ENCODE measurements at regions not wholly inside any gene's neighbourhood (a gene's known extent, or its start where the extent isn't known, plus 50 kb on each side); places are given as distances from the start of the nearest gene placed in this dataset.
A peak's percentile ranks its signal among the peaks of the same experiment; 100 is the strongest.
"Not testable (repeated sequence)": the region's sequence is repeated elsewhere in the genome, so short reads cannot be mapped to it uniquely, and the experiment has no call there.

DNA sequence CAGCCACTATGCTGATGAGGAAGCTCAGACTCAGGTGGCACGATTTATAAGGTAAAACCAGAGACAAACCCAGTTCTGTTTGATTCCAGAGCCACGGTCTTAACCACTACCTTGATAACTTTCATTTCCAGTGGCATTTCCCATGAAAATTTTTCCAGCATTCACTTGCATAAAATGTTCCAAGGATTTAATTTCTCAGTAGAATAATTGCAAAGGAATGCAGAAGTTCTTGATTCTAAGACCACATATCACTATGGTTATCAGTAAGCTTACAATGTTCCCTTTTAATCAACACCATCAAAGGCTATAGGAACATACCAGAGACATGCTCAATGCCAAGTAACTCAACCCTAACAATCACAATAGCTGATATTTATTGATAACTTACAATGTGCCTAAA is 306.0 kb upstream of the HS3ST5 start:
- DNase-seq = no peak

DNA sequence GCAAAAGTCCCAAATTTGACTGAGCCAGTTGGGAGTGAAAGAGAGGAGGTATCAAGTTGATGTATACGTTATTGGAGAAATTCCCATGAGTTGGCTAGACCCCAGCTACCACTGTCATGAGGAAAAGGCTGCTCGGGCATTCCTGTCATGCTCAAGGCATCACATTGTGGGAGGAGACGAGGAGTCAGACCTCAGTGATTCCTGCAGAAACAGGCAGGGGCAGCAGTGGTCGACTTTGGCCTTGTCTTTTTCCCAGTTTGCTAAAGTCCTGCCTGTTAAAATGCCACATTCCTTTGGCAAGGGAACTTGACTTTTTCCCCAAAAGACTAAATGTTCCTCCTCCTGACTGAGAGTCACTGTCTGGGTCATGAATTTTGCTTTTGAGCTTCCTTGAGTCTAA is 295.5 kb upstream of the HS3ST5 start:
- no peak for DNase-seq

DNA sequence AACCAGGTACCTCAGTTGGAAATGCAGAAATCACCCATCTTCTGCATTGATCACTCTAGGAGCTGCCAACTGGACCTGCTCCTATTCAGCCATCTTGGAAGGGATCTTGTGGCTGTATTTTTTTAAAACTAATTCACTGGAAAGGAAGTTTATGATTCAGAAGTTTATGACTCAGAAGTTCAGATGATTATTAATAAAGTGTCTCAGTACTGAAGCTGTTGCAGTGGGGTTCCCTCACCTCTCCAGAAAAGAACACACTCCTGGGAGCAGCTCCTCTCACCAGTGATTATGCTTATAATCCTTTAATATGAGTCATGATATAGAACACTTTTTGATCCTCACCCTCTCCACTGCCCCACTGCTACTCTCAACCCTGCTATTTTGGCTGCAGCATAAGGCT is 291.2 kb upstream of the HS3ST5 start:
- no peak for DNase-seq

DNA sequence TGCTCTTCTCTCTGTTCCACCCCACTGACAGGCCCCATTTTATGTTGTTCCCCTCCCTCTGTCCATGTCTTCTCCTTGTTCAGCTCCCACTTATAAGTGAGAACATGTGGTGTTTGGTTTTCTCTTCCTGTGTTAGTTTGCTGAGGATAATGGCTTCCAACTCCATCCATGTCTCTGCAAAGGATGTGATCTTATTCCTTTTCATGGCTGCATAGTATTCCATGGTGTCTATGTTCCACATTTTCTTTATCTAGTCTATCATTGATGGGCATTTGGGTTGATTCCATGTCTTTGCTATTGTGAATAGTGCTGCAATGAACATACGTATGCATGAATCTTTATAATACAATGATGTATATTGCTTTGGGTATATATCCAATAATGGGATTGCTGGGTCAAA is 283.4 kb upstream of the HS3ST5 start:
- DNase-seq = not testable (repeated sequence)

DNA sequence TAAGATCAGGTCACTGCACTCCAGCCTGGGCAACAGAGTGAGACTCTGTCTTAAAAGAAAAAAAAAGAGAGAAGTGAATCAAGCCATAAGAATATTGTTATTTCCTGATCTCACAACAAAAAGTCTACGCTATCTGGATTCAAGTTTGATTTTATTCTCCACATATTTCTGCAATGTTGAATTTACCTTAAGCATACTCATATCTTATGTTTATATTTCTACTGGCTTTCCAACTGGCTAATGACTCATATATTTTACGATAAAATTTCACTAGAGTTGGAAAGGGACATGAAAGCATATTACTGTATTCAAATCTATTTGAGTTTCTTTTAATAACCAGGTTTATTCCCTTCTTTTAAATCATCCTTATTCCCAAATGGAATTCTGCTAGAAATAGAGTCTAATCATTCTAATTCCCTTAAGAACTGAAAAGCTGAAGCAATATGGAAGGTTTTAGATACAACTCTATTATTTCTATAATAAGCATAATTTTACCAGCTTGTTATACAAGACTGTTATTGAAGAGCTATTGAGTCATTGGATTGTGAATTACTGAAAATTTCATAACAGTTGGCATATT is 276.9 kb upstream of the HS3ST5 start:
- no peak for DNase-seq

DNA sequence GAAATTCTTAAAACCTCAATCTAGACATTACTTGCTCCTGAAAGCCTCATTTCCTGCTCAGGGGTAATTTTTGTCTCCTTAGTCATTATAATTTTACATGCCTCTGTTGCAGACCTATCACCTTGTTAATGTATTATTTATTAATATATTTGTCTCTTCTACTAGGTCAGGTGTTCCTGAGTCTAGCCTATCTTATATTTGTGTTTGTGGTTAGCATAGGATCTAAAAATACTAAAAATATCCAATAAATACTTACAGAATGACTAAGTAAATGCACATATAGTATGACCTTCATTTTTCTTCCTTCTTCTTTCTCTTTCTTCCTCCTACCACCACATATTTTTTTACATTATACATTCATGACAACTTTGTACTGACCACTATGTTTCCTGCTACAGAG is 268.9 kb upstream of the HS3ST5 start:
- DNase-seq = no peak

DNA sequence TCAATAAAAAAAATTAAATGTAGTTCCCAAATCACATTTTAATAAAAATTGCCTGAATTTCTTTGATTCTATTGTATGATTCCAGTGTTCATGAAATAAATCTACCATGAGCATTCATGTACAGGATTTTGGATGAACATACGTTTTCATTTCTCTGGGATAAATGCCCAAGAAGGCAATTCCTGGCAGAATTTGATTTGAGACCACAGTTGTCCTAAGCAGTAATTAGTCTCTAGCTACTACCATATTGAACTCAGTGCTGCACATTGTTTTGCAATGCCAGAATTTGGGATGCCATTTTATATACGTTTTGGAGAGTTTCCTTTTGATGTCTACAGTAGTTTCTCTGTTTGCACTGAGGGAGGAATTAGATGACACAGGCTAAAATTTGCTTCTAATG is 265.3 kb upstream of the HS3ST5 start:
- no peak for DNase-seq

DNA sequence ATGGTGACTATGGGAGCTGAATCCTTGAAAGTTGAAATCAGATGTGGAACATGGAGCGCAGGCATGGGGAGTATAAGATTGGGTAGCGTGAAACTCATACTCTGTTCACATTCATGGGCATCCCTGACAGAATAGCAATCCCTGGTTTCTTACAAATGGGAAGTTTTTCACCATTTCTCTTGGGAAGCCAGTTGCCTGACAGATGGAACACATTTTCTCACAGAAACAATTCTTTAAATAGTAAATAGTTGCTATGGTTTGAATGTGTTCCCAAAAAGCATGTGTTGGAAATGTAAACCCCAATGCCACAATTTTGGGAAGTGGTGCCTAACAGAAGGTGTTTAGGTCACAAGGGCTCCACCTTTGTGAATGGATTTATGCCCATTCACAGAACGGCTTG is 262.8 kb upstream of the HS3ST5 start:
- no peak for DNase-seq

DNA sequence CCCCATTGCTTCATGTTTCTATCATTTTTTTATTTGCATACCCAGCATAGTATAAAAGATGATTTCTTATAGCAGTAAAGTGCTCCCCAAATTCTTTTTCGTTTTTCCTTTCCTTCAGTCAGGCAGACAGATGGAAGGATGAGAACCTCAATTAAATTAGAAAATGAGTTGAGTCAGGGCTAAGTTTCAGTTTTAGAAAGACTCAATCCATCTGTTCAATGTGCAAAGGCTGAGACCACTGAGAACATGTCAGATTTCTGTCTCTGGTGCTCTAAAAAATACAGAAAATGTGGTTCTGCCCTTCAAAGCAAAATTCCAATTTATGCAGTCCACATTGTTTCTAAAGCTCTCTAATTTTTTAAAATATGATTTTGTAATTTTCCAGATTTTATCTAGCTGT is 257.6 kb upstream of the HS3ST5 start:
- DNase-seq = no peak

DNA sequence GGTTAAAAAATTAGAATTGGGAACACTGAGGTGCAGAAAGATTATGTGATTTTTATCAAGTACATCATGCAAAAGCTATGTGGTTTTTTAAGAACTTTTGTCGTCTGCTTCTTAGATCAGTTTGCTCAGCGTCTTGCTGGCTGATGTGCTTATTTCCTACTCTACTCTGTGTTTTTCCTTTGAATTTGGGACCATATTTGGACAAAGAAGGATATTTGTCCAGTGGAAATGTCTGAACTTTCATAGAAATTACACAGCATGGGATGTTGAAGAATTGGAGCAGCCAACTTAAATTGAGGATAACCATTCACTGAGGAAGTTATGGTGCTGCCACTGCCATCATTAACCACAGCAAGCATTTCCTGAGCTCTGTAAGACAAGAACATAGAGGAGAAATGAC is 252.8 kb upstream of the HS3ST5 start:
- peak; percentile 36 for DNase-seq

DNA sequence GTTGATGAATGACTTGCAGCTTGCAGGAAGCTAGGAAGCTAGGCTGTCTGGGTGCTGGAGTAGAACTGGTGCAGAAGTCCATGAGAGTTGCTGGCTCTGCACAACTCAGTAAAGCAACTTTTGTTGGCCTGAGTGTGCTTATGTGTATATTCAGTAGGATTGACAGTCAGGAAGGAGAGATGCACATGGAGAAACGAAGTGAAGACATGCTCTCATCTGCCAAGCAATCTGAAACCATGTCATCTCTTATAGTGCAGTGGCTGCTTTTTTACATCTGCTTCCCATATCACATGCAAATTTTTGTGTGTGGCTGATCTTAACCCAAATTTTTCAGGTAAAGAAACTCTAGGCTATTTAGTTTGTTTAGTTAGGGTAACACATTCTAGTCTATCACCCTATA is 252.4 kb upstream of the HS3ST5 start:
- peak; percentile 20 for DNase-seq

DNA sequence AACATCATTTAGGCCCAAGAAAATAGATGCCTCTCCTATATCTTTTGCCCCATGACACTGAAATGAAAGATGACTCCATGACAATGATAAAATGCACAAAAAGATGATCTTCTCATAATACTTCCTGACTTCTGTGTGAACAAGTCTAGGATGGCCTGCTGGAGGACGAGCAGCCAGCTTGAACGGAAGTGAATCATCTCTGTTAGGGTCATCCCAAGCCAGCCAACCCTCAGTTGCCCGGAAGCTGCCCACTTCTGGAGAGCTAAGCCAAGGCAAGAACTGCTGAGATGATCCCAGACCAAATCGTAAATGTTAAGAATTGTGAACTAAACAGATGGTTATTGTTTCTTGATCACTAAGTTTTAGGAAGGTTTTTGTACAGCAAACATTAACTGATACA is 249.7 kb upstream of the HS3ST5 start:
- no peak for DNase-seq

DNA sequence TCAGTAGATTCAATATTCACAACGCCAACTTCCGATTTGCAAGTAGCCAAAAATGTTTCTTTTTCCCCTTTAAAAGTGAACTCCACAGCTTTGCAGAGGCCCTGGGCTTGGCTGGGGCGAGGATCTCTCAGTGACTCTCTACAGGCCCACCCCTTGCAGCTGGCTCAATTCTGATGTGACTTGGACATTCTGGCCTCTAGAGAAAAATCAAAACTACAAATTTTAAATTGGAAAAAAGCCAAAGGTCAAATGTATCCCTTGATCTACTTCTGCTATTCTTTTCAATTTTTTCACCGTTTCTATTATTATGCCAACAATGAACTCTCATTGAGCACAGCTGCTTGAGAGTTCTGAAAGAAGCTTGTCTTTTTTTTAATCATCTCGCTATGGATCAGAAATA is 245.9 kb upstream of the HS3ST5 start:
- peak; percentile 71 for DNase-seq

DNA sequence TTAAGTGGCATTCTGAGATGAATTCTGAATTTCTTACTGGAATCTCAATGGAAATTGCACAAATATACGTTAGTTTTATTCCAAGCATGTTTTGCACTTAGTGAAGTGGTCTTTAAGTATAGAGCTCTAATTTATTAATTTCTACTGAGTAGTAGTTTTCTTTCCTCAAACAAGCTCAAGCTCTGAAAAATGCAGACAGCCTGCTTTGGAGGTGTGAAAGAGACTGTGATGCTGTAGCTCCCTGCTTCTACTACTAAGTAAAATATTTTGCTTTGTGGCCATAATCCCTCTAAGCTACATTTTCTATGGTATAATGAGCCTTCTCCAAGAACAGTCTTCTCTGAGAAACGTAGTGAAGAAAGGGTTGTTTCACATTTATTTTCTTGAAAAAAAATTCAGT is 243.5 kb upstream of the HS3ST5 start:
- no peak for DNase-seq

DNA sequence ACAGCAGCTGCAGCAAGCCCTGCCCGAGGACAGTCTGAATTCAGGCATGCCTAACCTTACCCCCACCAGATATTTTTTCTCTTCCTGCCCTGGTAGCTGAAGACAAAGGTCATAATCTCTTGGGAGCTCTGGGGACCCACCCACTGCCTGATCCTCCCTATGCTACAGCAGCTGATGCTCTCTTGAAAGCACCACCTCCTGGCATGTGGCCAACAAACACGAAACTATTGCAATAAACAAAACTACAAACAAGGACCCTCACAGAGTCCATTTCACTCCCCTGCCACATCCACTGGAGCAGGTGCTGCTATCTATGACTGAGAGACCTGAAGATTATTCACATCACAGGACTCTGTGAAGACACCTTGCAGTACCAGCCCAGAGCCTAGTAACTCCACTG is 238.5 kb upstream of the HS3ST5 start:
- DNase-seq = no peak

DNA sequence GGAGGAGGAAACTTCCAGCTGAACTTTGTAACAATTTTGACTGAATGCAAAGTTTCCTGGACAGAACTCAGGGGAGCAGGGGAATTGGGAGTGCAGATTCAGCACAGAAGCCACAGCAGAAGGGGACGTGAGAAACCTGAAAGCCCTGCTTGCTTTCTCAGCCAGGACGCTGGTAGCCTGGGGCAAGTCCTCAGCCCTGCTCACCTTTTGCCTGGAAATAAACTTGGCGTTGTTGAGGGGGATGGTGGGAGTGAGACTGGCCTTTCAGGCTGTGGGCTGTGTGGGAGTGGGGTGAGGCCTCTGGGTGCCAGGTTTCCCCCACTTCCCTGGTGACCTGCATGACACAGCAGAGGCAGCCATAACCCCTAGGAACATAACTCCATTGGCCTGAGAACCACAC is 238.1 kb upstream of the HS3ST5 start:
- no peak for DNase-seq

DNA sequence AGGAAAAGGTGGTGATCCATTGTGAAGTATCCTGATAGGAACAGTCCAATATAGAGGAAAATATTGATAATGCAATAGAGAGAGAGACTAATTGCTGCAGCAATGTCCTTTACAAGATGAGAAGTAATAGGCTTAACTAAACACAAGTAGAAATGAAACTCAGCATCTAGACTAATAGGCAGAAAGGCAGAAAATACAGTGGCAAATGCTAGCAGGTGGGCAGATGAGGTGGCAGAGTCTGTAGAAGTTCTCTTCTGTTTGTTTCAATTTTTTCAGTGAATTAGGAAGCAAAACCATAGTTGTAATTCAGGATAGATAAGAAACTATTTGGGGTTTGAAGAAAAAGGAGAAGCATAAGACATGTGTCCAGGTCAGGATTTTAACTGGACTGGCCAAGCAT is 236.7 kb upstream of the HS3ST5 start:
- no peak for DNase-seq

DNA sequence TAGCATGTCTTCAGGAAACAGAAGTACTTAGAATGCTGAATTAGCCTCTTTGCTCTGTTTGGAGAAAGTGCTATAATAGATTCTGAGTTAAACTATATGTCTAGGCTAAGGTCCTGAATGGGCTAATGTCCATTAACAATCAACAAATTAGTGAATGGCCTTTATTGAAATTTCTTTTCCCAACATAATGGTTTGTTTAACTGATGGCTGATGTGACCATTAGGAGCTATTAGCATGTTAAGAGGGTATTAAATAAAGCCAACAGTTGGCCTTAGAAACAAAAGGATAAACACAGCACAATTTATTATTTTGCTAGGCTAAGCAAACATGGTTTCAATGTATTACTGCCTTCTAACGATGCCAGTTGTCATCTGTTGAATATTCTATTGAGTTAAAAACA is 234.3 kb upstream of the HS3ST5 start:
- DNase-seq = no peak

DNA sequence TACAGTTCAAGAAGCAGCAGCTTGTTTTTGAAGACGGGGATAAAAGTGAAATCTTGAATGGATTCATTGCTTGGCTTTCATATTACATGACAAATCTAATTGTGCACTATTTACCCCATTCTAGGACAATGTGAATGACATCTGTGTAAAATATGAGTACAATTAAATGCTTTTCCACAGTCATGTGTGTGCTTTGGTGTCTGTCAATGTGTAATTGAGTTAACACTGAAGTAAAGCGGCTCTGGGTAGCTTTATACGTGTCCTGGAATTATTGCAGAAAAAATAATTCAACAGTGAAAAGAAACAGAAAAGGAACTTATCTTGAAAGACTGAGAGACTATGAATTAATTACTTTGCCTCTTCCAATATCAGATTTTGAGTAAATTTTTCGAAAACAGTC is 233.5 kb upstream of the HS3ST5 start:
- no peak for DNase-seq

DNA sequence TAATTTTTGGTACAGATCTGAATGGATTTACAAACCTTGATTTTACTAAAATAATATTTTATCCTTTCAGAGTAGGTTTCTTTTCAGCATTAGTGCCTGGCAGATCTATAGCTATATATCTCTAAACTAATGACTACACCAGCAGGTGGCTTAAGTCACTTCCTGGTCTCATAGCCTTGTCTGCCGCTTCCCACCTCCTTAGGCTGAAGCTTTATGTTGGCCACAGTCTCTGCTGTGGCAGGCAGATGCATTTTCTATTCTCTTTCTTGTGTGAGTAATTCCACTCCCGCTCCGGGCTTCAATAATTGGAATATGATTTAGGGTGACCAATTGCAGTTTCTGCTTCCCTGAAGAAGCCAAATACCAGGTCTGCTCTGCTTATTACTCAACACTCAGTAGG is 226.8 kb upstream of the HS3ST5 start:
- peak; percentile 35 for DNase-seq

DNA sequence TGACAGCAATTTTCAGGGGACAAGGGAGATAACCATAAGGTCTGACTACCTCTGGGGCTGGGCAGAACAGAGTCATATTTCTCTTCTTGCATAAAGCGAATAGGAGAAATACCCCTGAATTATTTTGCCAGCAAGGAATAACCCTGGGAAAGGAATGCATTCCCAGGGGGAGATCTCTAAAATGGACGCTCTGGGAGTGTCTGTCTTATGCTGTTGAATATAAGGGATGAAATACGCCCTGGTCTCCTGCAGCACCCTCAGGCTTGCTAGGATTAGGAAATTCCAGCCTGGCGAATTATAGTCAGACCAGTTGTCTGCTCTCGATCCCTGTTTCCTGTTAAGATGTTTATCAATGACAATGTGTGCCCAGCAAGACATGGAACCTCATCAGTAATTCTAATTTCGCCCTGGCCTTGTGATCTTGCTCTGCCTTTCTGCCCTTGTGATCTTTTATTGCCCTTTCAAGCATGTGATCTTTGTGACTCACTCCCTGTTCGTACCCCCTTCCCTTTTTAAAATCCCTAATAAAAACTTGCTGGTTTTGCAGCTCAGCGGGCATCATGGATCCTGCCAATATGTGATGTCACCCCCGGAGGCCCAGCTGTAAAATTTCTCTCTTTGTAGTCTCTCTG is 221.6 kb upstream of the HS3ST5 start:
- DNase-seq = no peak

DNA sequence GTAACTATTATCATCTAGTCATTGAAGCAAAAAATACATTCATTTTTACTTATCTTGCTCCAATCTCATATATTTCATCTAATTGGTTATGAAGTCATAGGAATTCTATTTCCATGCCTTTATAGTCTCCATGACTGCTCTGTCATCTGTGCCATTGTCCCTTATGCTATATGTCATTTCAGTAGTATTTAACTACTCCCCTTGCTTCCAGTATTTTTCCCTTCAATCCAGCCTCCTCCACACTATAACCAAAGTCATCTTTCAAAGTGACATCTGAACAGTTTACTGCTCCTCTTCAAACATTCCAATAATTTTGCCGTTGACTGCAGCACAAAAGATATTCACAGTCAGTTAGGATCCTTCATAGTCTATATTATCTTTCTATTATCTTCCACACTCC is 216.6 kb upstream of the HS3ST5 start:
- no peak for DNase-seq

DNA sequence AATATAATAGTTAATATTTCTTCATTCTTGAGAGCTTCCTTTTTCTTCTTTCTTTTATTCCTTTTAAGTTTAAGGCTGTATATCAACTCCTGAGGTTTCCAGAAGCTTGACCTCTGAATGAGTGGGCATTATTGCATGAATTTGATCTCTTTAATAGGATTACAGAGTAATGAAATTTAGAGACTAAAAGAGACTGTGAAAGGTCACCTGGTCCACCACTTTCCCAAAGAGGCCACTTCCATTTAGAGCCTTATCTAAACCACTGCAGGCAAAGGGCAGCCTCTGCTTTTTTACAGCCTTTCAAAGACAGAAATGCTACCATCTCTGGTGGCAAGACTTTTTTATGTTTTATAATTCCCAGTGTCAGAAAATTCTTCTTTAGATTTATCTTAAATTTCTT is 215.3 kb upstream of the HS3ST5 start:
- no peak for DNase-seq

DNA sequence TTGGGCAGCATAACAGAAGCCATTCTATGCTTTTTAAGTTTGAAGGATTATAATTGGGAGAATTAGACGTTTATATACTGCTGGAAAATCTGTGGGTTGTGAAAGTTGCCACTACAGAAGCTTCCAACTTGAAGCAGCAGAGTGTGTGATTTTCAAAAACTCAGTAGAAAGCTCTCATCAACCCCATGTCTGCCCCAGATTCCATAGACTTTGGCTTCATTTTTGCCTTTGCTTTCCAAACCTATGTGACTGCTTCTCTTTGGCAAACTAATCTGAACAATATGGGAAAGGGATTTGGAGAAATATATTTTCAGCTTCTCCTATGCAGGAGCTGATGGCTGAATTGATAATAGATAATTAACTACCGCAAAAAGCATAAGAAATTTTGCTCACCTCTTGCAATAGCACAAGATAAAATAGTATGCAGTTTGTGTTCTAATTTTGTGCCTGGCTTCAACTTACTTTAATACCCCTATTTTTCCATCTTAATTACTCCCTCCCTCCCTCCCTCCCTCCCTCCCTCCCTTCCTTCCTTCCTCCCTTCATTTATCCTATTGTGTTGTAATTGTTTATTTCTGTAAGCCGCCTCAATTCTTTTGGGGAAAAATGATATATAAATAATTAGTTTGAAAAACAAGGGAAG is 214.1 kb upstream of the HS3ST5 start:
- peak; percentile 45 for DNase-seq
